GM12891 (cell line): ENCODE measurements at regions not wholly inside any gene's neighbourhood (a gene's known extent, or its start where the extent isn't known, plus 50 kb on each side); places are given as distances from the start of the nearest gene placed in this dataset.

Experiments used
- DNase-seq: peaks from one replicate; pipeline ENCODE4 v3.0.0; 2011; ENCODE audit warnings: low spot score; ENCODE audit not compliant: insufficient read length
- FAIRE-seq: peaks from 2 replicates; lab custom pipeline; 2011; peaks lifted over from hg19 to GRCh38; lab: Jason Lieb, UNC
- PAX5 ChIP-seq: IDR thresholded peaks from 2 replicates; pipeline ENCODE4 v1.6.1; 2011; ENCODE audit warnings: low read length, moderate library complexity, mild to moderate bottlenecking; ENCODE audit not compliant: insufficient read depth, severe bottlenecking
- POLR2A ChIP-seq: IDR thresholded peaks from 2 replicates; pipeline ENCODE4 v1.6.1; 2011; ENCODE audit warnings: low read depth, low read length, control low read depth
- POLR2AphosphoS5 ChIP-seq: IDR thresholded peaks from 2 replicates; pipeline ENCODE4 v1.6.1; 2011; ENCODE audit warnings: low read depth, low read length, control low read depth
- POU2F2 ChIP-seq: IDR thresholded peaks from 2 replicates; pipeline ENCODE4 v1.6.1; 2011; ENCODE audit warnings: low read depth, mild to moderate bottlenecking, control low read depth, low read length, moderate library complexity
- SPI1 ChIP-seq: IDR thresholded peaks from 2 replicates; pipeline ENCODE4 v1.6.1; 2011; ENCODE audit warnings: low read depth, low read length, control low read depth
- TAF1 ChIP-seq: IDR thresholded peaks from 2 replicates; pipeline ENCODE4 v1.6.1; 2011; ENCODE audit warnings: low read depth, low read length, control low read depth

GRCh38 chr4:43352859-43353258 lies 460.3 kb downstream of the GRXCR1 start:
- DNase-seq (no peak), FAIRE-seq (no peak)
- TF ChIP-seq PAX5 (no peak), TAF1 (no peak), POU2F2 (no peak), POLR2A (no peak)

GRCh38 chr4:43353552-43353951 lies 461.0 kb downstream of the GRXCR1 start:
- DNase-seq (no peak), FAIRE-seq (no peak)
- no peak for TF ChIP-seq PAX5
- TF ChIP-seq SPI1, result no peak
- TF ChIP-seq TAF1, result no peak
- TF ChIP-seq POLR2A, result no peak
- no peak for TF ChIP-seq POU2F2
- TF ChIP-seq POLR2AphosphoS5, result no peak

GRCh38 chr4:43356786-43357185 lies 464.3 kb downstream of the GRXCR1 start:
- no peak for TF ChIP-seq PAX5
- no peak for TF ChIP-seq TAF1
- no peak for TF ChIP-seq POLR2AphosphoS5
- no peak for TF ChIP-seq SPI1
- no peak for TF ChIP-seq POU2F2
- no peak for TF ChIP-seq POLR2A
- FAIRE-seq (no peak), DNase-seq (no peak)

DNA sequence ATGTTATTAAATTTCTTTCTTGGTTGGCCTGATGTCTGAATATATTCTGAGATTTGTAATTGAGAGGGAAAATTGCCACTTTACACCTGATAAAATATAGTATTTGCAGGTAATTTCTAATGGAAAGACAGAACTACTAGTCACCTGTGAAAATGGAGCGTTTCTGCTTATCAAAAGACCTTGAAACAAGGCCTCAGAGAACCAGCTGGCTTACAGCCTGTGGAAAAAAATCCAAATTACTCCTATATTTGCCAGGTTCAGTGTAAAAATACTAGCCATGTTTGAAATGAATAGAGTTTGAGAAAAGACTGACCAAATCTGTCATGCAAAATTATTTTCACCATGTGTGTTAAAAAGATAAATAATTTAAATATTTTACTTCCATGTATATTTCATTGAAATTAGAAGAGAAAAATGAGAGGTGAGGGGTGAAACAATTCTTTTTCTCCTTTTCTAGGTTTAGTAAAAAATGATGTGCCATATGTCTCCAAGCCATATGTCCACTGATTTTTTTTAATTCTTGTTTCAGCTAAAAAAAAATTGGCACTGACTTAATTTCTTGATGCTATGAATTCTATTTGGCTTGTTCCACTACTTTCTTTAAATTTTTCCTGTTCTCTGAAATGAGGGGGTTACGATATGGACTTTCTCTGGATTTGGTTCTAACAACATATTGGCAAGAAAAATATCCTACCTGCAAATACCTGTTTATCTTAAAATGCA lies 464.9 kb downstream of the GRXCR1 start:
- TF ChIP-seq TAF1, result no peak
- TF ChIP-seq POLR2AphosphoS5, result no peak
- TF ChIP-seq SPI1, result no peak
- no peak for TF ChIP-seq POU2F2
- TF ChIP-seq POLR2A, result no peak
- no peak for TF ChIP-seq PAX5
- no peak for FAIRE-seq

DNA sequence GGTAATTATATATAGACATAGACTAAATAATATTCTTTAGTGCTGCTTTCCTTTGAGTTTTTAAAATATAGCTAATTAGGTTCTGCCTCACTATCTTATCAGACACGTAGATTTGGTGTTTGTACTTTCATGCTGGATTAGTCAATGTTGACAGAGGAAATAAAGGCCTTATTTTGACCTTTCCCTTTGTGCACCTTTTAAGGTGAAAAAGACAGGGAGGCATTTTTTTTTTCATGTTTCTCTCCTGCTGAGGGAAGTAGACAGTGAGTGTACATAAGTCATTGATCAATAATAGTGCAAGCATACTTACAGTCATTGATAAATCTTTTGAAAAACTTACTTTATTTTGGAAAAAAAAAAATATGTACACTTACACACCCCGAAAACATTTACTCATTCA lies 467.8 kb downstream of the GRXCR1 start:
- TF ChIP-seq TAF1, result no peak
- TF ChIP-seq POU2F2, result no peak
- TF ChIP-seq SPI1, result no peak
- TF ChIP-seq POLR2AphosphoS5, result no peak
- TF ChIP-seq POLR2A, result no peak
- TF ChIP-seq PAX5, result no peak
- FAIRE-seq, result no peak
- DNase-seq, result no peak

More for the DNA sequence above, 464.9 kb downstream of the GRXCR1 start:
- no peak for DNase-seq

DNA sequence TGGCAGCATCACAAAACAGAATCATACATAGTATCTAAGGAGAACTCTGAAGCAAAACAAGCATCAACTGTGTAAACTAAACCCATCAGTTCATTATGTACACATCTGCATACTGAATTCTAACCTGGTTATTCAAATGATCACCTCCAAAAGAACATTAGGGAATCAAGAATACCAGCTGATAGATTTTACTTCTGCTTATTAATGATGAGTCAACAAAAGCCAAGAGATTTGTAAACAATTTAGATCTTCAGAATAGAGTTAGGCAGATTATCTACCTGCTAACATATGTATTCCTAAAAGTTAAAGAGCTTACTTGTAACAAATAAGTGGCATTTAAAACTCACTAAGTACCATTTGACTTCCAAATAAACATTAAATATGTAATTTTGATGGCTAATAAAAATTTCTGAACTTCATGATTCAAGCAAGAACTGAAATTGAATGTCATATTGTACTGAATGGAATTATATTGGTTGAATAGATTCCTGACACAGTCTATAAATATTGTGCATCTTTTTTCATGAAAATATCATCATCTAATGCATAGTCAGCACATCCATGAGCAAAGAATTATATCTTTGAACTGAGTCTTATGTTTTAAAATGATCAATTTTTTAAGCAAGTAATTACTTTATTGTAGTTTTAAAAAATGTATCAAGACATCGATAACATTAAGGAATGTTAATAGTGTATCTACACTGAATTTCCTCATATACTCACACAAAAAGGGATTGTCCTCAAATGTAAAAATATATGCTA lies 470.5 kb downstream of the GRXCR1 start:
- no peak for TF ChIP-seq POLR2AphosphoS5
- no peak for TF ChIP-seq TAF1
- no peak for TF ChIP-seq PAX5
- TF ChIP-seq SPI1, result no peak
- no peak for TF ChIP-seq POU2F2
- no peak for TF ChIP-seq POLR2A
- FAIRE-seq, result no peak
- no peak for DNase-seq

GRCh38 chr4:43369036-43369594 lies 476.6 kb downstream of the GRXCR1 start:
- TF ChIP-seq POLR2AphosphoS5 (no peak), TAF1 (no peak), POU2F2 (no peak), SPI1 (no peak), PAX5 (no peak), POLR2A (no peak)
- DNase-seq (no peak), FAIRE-seq (no peak)

- FAIRE-seq (no peak), DNase-seq (no peak)
- no peak for TF ChIP-seq POLR2A
- TF ChIP-seq POLR2AphosphoS5, result no peak
- TF ChIP-seq SPI1, result no peak
- no peak for TF ChIP-seq TAF1
- TF ChIP-seq POU2F2, result no peak
- no peak for TF ChIP-seq PAX5
These were observed 480.7 kb downstream of the GRXCR1 start for GRCh38 chr4:43373201-43373600.

DNA sequence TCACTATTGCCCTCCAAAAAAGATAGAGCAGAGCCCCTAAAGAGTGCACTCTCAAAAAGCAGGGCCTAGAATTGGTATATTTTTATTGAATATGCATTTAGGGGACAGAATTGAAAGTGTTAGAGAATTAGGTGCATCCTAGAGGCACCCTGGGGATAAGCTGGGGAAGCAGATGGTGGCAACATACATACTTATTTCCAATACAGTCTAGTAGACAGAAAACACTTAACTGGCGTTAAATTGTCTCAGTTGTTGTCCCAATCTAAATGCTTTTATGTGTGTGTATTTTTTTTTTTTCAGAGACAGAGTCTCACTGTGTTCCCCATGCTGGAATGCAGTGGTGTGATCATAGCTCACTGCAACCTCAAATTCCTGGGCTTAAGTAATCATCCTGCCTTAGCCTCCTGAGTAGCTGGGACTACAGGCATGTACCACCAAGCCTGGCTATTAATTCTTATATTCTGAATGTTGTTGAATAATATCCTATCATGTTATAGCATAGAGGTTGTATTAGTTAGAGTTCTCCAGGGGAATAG lies 481.8 kb downstream of the GRXCR1 start:
- FAIRE-seq (no peak), DNase-seq (no peak)
- TF ChIP-seq PAX5 (no peak), TAF1 (no peak), POLR2AphosphoS5 (no peak), POLR2A (no peak), POU2F2 (no peak), SPI1 (no peak)
